ENCODE measurements at regions not wholly inside any gene's neighbourhood (a gene's known extent, or its start where the extent isn't known, plus 50 kb on each side); places are given as distances from the start of the nearest gene placed in this dataset.

GRCh38 chr10:44051584-44052385, 333.1 kb downstream of the CXCL12 start:
- no peak for TF ChIP-seq POLR2A (IDR thresholded peaks at IDR 0.05)
- TF ChIP-seq, protein P1, sequence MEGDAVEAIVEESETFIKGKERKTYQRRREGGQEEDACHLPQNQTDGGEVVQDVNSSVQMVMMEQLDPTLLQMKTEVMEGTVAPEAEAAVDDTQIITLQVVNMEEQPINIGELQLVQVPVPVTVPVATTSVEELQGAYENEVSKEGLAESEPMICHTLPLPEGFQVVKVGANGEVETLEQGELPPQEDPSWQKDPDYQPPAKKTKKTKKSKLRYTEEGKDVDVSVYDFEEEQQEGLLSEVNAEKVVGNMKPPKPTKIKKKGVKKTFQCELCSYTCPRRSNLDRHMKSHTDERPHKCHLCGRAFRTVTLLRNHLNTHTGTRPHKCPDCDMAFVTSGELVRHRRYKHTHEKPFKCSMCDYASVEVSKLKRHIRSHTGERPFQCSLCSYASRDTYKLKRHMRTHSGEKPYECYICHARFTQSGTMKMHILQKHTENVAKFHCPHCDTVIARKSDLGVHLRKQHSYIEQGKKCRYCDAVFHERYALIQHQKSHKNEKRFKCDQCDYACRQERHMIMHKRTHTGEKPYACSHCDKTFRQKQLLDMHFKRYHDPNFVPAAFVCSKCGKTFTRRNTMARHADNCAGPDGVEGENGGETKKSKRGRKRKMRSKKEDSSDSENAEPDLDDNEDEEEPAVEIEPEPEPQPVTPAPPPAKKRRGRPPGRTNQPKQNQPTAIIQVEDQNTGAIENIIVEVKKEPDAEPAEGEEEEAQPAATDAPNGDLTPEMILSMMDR (IDR thresholded peaks at IDR 0.05) = no peak
- Histone ChIP-seq H3K36me3 (no peaks in the 10 kb centered on the region), H3K27me3 (no peaks in the 10 kb centered on the region), H3K4me3 (no peak overlapping the region), H3K9me3 (no peaks in the 10 kb centered on the region), H3K27ac (no peak overlapping the region), H3K4me1 (no peaks in the 10 kb centered on the region)
- DNase-seq = no peak

DNA sequence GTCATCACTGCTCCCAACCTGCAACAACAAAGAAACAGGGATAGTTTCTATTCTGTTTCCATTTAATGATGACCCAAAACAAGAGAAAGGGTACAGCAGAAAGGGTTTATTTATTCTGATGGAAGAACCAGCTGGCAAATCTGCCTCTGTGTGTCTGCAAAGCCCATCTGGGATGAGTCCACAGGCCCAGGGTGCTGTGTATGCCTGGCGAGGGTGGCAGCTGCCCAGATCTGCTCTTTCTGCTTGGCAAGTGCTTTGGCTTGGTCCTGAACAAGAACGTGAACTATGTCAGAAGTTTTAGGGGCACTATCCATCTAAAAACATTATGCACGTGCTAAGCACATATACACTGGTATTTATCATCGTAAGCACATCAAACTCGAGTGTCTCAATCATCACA, 333.8 kb downstream of the CXCL12 start:
- Histone ChIP-seq H3K27ac (no peak overlapping the region), H3K36me3 (no peaks in the 10 kb centered on the region)

DNA sequence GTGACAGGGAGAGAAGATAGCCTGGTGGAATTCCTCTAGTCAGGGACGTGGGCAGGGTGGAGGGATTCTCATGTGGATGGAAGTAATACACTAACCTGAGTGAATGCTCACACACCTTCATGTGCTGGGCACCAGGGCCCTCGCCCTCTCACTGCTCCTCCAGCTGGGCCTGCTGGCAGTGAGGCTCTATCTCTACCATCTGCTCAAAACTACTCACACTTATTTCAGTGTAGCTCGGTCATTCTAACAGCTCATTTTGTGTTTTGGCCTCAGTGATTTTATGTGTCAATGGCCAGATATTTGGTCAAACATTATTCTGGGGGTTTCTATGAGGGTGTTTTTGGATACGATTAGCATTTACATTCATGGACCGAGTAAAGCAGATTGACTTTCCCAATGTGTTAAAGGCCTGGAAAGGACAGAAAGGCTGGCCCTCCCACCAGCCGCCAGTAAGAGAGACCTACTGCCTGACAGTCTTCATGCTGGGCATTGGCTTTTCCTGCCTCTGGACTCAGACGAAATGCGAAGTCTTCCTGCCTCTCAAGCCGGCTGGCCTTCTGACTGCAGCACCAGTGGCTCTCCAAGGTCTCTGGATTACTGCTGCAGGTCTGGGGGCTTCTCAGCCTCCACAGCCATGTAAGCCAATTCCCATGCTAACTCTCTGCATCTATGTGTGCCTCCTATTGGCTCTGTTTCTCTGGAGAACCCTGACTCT, 335.4 kb downstream of the CXCL12 start:
- Histone ChIP-seq H3K4me3 (no peak overlapping the region), H3K4me1 (peaks cover 0 to 15% (median 0%) of the 10 kb centered on the region in 4 donors), H3K27me3 (no peaks in the 10 kb centered on the region), H3K27ac (no peak overlapping the region), H3K36me3 (no peaks in the 10 kb centered on the region), H3K9me3 (no peaks in the 10 kb centered on the region)
- TF ChIP-seq, protein P1 (IDR thresholded peaks at IDR 0.05) = no peak
- no peak for TF ChIP-seq POLR2A (IDR thresholded peaks at IDR 0.05)
- no peak for DNase-seq

More for the DNA sequence above, 333.8 kb downstream of the CXCL12 start:
- Histone ChIP-seq H3K4me3 (no peak overlapping the region), H3K9me3 (no peaks in the 10 kb centered on the region), H3K27me3 (no peaks in the 10 kb centered on the region), H3K4me1 (peaks cover 0 to 5% (median 0%) of the 10 kb centered on the region in 4 donors)
- TF ChIP-seq POLR2A (IDR thresholded peaks at IDR 0.05) = no peak
- TF ChIP-seq, protein P1 (IDR thresholded peaks at IDR 0.05) = no peak
- no peak for DNase-seq

- DNase-seq = no peak
These were observed 337.5 kb downstream of the CXCL12 start for GRCh38 chr10:44047361-44047760.

GRCh38 chr10:44046605-44047004, 338.3 kb downstream of the CXCL12 start:
- H3K27ac ChIP-seq = no peak overlapping the region
- H3K4me3 ChIP-seq = no peak overlapping the region
- no peaks in the 10 kb centered on the region for H3K9me3 ChIP-seq
- H3K27me3 ChIP-seq = no peaks in the 10 kb centered on the region
- TF ChIP-seq POLR2A (IDR thresholded peaks at IDR 0.05) = no peak
- TF ChIP-seq, protein P1 (IDR thresholded peaks at IDR 0.05) = peak in 2 of 6 experiments; percentile 10 to 23
- no peak for DNase-seq
- H3K36me3 ChIP-seq = no peaks in the 10 kb centered on the region
- H3K4me1 ChIP-seq = peaks cover 0 to 15% (median 0%) of the 10 kb centered on the region in 4 donors

More at GRCh38 chr10:44047361-44047760, 337.5 kb downstream of the CXCL12 start:
- no peak overlapping the region for H3K4me3 ChIP-seq
- H3K4me1 ChIP-seq = peaks cover 0 to 15% (median 0%) of the 10 kb centered on the region in 4 donors
- H3K9me3 ChIP-seq = no peaks in the 10 kb centered on the region
- H3K36me3 ChIP-seq = no peaks in the 10 kb centered on the region
- no peak overlapping the region for H3K27ac ChIP-seq
- no peaks in the 10 kb centered on the region for H3K27me3 ChIP-seq
- TF ChIP-seq, protein P1 (IDR thresholded peaks at IDR 0.05) = no peak
- no peak for TF ChIP-seq POLR2A (IDR thresholded peaks at IDR 0.05)
